NCI-H2107 treated with DMSO at 0.1 percent for 48 hours (cell line): ENCODE measurements at regions not wholly inside any gene's neighbourhood (a gene's known extent, or its start where the extent isn't known, plus 50 kb on each side); places are given as distances from the start of the nearest gene placed in this dataset.
"Not testable (repeated sequence)": the region's sequence is repeated elsewhere in the genome, so short reads cannot be mapped to it uniquely, and the experiment has no call there.

Experiments used
- DNase-seq: peaks from one replicate; lab custom pipeline; 2025; ENCODE audit not compliant: unreplicated experiment; lab: John Stamatoyannopoulos, UW

- DNase-seq, result no peak
Observed at GRCh38 chr1:164366014-164366413, 193.0 kb upstream of the PBX1 start.

GRCh38 chr1:164369698-164370365 is 189.2 kb upstream of the PBX1 start:
- no peak for DNase-seq

GRCh38 chr1:164380893-164381292 is 178.1 kb upstream of the PBX1 start:
- DNase-seq, result no peak

GRCh38 chr1:164382384-164382783 is 176.6 kb upstream of the PBX1 start:
- DNase-seq, result no peak

GRCh38 chr1:164384262-164384661 is 174.7 kb upstream of the PBX1 start:
- no peak for DNase-seq

- DNase-seq, result no peak
Observed at GRCh38 chr1:164417016-164417704, 141.8 kb upstream of the PBX1 start.

GRCh38 chr1:164423136-164423535 is 135.8 kb upstream of the PBX1 start:
- no peak for DNase-seq

GRCh38 chr1:164433141-164433817 is 125.7 kb upstream of the PBX1 start:
- no peak for DNase-seq

GRCh38 chr1:164433818-164434170 is 125.2 kb upstream of the PBX1 start:
- no peak for DNase-seq

- DNase-seq, result no peak
Observed at GRCh38 chr1:164440232-164440631, 118.8 kb upstream of the PBX1 start.

- DNase-seq, result no peak
Observed at GRCh38 chr1:164443166-164443565, 115.8 kb upstream of the PBX1 start.

GRCh38 chr1:164443836-164444235 is 115.1 kb upstream of the PBX1 start:
- DNase-seq, result no peak

GRCh38 chr1:164446020-164446419 is 113.0 kb upstream of the PBX1 start:
- DNase-seq, result no peak

GRCh38 chr1:164452549-164452948 is 106.4 kb upstream of the PBX1 start:
- peak; percentile 15 for DNase-seq

- no peak for DNase-seq
Observed at GRCh38 chr1:164456272-164456671, 102.7 kb upstream of the PBX1 start.

GRCh38 chr1:164459176-164459575 is 99.8 kb upstream of the PBX1 start:
- not testable (repeated sequence) for DNase-seq

GRCh38 chr1:164466001-164466421 is 93.0 kb upstream of the PBX1 start:
- DNase-seq, result no peak

GRCh38 chr1:164466429-164466828 is 92.6 kb upstream of the PBX1 start:
- DNase-seq, result no peak

- no peak for DNase-seq
Observed at GRCh38 chr1:164470996-164471395, 88.0 kb upstream of the PBX1 start.

- DNase-seq, result no peak
Observed at GRCh38 chr1:164472841-164473240, 86.1 kb upstream of the PBX1 start.

- DNase-seq, result no peak
Observed at GRCh38 chr1:164473544-164473943, 85.4 kb upstream of the PBX1 start.

- DNase-seq, result no peak
Observed at GRCh38 chr1:164475834-164476233, 83.2 kb upstream of the PBX1 start.
